HEK293 (cell line): ENCODE measurements at regions not wholly inside any gene's neighbourhood (a gene's known extent, or its start where the extent isn't known, plus 50 kb on each side); places are given as distances from the start of the nearest gene placed in this dataset.
"Not testable (repeated sequence)": the region's sequence is repeated elsewhere in the genome, so short reads cannot be mapped to it uniquely, and the experiment has no call there.

Experiments
- ZNF202 ChIP-seq: fragments of 450-650 bp; formaldehyde crosslinking; IDR thresholded peaks from 2 replicates; pipeline ENCODE4 v1.5.1; 2016; ENCODE audit warnings: missing biosample characterization, missing genetic modification characterization, borderline replicate concordance
- ZNF521 ChIP-seq: fragments of 450-650 bp; formaldehyde crosslinking; IDR thresholded peaks from 2 replicates; pipeline ENCODE4 v1.5.1; 2017; ENCODE audit warnings: missing biosample characterization, mild to moderate bottlenecking, missing genetic modification characterization
- ZNF626 ChIP-seq: fragments of 450-650 bp; sonication (Bioruptor Pico); formaldehyde crosslinking; IDR thresholded peaks from 2 replicates; pipeline ENCODE4 v1.5.1; 2018; ENCODE audit warnings: missing biosample characterization, missing genetic modification characterization, inconsistent platforms
- ZNF670 ChIP-seq: fragments of 450-650 bp; formaldehyde crosslinking; IDR thresholded peaks from 2 replicates; pipeline ENCODE4 v1.5.1; 2016; ENCODE audit warnings: missing biosample characterization, missing genetic modification characterization, low read depth
- TF ChIP-seq, protein P1 (sequence below): fragments of 450-650 bp; formaldehyde crosslinking; IDR thresholded peaks from 2 replicates; pipeline ENCODE4 v1.5.1; 2016; ENCODE audit warnings: missing biosample characterization, missing genetic modification characterization

DNA sequence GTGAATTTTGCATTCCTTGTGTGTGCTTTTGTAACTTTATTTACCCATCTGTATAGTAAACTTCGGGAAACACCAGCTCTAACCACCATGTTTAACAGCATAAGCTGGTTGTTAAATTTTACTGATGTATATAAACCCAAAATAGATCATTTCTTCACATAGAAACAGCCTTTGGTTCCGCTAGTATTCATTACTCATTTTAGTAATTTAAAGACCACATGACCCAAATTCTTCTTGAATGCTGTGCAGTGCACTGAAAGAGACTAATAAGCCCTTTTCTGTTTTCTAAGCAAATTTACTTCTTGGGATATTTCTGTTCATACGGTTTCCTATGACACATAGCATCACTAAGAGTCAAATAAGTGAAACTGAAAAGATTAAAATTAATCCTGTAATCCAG, 218.5 kb upstream of the SPATA31A3 start:
- not testable (repeated sequence) for TF ChIP-seq ZNF202, ZNF670, ZNF626, ZNF521 (tag by site-specific recombination)
- TF ChIP-seq, protein P1, sequence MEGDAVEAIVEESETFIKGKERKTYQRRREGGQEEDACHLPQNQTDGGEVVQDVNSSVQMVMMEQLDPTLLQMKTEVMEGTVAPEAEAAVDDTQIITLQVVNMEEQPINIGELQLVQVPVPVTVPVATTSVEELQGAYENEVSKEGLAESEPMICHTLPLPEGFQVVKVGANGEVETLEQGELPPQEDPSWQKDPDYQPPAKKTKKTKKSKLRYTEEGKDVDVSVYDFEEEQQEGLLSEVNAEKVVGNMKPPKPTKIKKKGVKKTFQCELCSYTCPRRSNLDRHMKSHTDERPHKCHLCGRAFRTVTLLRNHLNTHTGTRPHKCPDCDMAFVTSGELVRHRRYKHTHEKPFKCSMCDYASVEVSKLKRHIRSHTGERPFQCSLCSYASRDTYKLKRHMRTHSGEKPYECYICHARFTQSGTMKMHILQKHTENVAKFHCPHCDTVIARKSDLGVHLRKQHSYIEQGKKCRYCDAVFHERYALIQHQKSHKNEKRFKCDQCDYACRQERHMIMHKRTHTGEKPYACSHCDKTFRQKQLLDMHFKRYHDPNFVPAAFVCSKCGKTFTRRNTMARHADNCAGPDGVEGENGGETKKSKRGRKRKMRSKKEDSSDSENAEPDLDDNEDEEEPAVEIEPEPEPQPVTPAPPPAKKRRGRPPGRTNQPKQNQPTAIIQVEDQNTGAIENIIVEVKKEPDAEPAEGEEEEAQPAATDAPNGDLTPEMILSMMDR, result not testable (repeated sequence)
